ENCODE measurements at regions not wholly inside any gene's neighbourhood (a gene's known extent, or its start where the extent isn't known, plus 50 kb on each side); places are given as distances from the start of the nearest gene placed in this dataset.

DNA sequence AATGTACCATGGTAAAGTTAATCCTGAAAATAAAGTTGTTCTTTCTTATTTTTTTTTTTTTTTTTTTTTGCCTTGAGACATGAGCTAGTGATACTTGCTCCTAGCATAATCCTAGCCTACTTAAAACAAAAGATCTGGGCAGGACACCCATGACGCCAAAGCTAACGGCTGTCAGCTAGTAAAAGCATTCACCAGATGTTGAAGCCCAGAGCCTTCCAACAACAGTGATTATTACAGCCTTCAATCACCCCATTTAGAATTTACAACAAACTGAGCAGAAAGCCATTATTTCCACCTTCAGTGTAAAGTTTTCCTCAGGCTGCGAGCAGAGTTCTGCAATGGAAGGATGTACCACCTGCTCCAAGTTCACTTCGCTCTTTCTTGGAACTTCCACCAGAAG is 259.5 kb downstream of the SP3 start:
- no peak overlapping the region for H3K4ac ChIP-seq (ENCODE audit: low read depth, low read length)
- Mint-ChIP-seq H3K9me3 (peaks cover 0 to 2% of the 10 kb centered on the region in 2 experiments; a peak in 2 of 5 replicates), H3K4me3 (no peak overlapping the region), H3K36me3 (ENCODE audit: insufficient read depth in 1 of 3, low read depth in 3 of 3) (no peaks in the 10 kb centered on the region), H3K27ac (no peak overlapping the region; a peak in 1 of 7 replicates), H3K4me1 (peaks cover 4 to 8% of the 10 kb centered on the region in 2 experiments), H3K27me3 (ENCODE audit: low read depth) (no peaks in the 10 kb centered on the region)
- H3K14ac ChIP-seq (ENCODE audit: insufficient read depth, low read length) = no peak overlapping the region
- H4K20me1 ChIP-seq (ENCODE audit: control insufficient read depth, insufficient read depth, insufficient read length) = no peaks in the 10 kb centered on the region
- no peaks in the 10 kb centered on the region for H3K4me1 ChIP-seq (ENCODE audit: insufficient read depth, low read length)
- H2BK120ac ChIP-seq (ENCODE audit: low read depth, low read length, poor library complexity, severe bottlenecking) = no peak overlapping the region
- WGBS (ENCODE audit: extremely low coverage, insufficient read length, low lambda C conversion rate) = no CpG with 5 or more reads among the region's 4 CpGs
- H3K56ac ChIP-seq (ENCODE audit: insufficient read length, low read depth, low read length) = no peak overlapping the region
- no peaks in the 10 kb centered on the region for H3K23me2 ChIP-seq (ENCODE audit: insufficient read length, low read depth, low read length, poor library complexity, severe bottlenecking)
- H4K91ac ChIP-seq (ENCODE audit: insufficient read length, low read depth, low read length) = no peak overlapping the region
- H3T11ph ChIP-seq (ENCODE audit: low read length) = no peak overlapping the region
- H3K27me3 ChIP-seq (ENCODE audit: insufficient read depth, low read length) = no peaks in the 10 kb centered on the region
- no peaks in the 10 kb centered on the region for H3K79me2 ChIP-seq (ENCODE audit: insufficient read depth, low read length)
- H2AK5ac ChIP-seq (ENCODE audit: insufficient read length, low read length) = no peak overlapping the region
- H2BK20ac ChIP-seq (ENCODE audit: low read depth, low read length, poor library complexity, severe bottlenecking) = no peak overlapping the region
- H3K79me1 ChIP-seq (ENCODE audit: insufficient read depth, low read depth, low read length, poor library complexity, severe bottlenecking) = no peaks in the 10 kb centered on the region
- no peak for DNase-seq
- no peak overlapping the region for H3K27ac ChIP-seq (ENCODE audit: insufficient read length, low read depth, low read length)
- no peak overlapping the region for H3K4me2 ChIP-seq (ENCODE audit: insufficient read depth, insufficient read length, low read length)
- H4K8ac ChIP-seq (replicated peaks; ENCODE audit: insufficient read length, low read depth, low read length) = no peak overlapping the region
- H3K9me3 ChIP-seq (ENCODE audit: control insufficient read depth, low read depth, low read length) = no peaks in the 10 kb centered on the region
- TF ChIP-seq, protein P1, sequence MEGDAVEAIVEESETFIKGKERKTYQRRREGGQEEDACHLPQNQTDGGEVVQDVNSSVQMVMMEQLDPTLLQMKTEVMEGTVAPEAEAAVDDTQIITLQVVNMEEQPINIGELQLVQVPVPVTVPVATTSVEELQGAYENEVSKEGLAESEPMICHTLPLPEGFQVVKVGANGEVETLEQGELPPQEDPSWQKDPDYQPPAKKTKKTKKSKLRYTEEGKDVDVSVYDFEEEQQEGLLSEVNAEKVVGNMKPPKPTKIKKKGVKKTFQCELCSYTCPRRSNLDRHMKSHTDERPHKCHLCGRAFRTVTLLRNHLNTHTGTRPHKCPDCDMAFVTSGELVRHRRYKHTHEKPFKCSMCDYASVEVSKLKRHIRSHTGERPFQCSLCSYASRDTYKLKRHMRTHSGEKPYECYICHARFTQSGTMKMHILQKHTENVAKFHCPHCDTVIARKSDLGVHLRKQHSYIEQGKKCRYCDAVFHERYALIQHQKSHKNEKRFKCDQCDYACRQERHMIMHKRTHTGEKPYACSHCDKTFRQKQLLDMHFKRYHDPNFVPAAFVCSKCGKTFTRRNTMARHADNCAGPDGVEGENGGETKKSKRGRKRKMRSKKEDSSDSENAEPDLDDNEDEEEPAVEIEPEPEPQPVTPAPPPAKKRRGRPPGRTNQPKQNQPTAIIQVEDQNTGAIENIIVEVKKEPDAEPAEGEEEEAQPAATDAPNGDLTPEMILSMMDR (conservative IDR thresholded peaks at IDR 0.05) = no peak
- H3K18ac ChIP-seq (ENCODE audit: insufficient read length, low read depth, low read length) = no peak overlapping the region
- H4K5ac ChIP-seq (ENCODE audit: insufficient read length, low read depth, low read length) = no peak overlapping the region
- no peak overlapping the region for H2BK12ac ChIP-seq (ENCODE audit: insufficient read length, low read depth, low read length)
- H2BK5ac ChIP-seq (ENCODE audit: insufficient read length, low read length) = no peak overlapping the region
- H3K23ac ChIP-seq (ENCODE audit: insufficient read length, low read depth, low read length) = no peak overlapping the region
- H3K9ac ChIP-seq (ENCODE audit: extremely low read depth, insufficient read length, low read length) = no peak overlapping the region
- H2BK15ac ChIP-seq (ENCODE audit: low read depth, low read length) = no peak overlapping the region
- H2AFZ ChIP-seq (ENCODE audit: low read length) = no peak overlapping the region
